ENCODE measurements at regions not wholly inside any gene's neighbourhood (a gene's known extent, or its start where the extent isn't known, plus 50 kb on each side); places are given as distances from the start of the nearest gene placed in this dataset.
"Not testable (repeated sequence)": the region's sequence is repeated elsewhere in the genome, so short reads cannot be mapped to it uniquely, and the experiment has no call there.

DNA sequence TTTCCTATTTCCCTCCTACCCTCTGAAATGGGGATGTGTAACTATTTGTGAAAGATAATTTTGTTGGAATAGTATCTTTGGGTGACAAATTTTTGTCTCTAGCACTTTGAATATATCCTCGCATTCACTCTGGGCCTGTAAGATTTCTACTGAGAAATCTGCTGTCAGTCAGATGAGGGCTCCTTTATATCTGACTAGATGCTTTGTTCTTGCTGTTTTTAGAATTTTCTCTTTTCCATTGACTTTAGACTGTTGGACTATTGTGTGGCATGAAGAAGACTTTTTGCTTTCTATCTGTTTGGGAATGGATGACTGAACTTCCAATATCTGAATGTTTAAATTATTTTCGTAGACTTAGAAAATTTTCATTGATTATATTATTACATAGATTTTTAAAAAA lies 54.2 kb upstream of the GRID2 start:
- DNase-seq (ENCODE audit: low read depth): no peak
- TF ChIP-seq, protein P1, sequence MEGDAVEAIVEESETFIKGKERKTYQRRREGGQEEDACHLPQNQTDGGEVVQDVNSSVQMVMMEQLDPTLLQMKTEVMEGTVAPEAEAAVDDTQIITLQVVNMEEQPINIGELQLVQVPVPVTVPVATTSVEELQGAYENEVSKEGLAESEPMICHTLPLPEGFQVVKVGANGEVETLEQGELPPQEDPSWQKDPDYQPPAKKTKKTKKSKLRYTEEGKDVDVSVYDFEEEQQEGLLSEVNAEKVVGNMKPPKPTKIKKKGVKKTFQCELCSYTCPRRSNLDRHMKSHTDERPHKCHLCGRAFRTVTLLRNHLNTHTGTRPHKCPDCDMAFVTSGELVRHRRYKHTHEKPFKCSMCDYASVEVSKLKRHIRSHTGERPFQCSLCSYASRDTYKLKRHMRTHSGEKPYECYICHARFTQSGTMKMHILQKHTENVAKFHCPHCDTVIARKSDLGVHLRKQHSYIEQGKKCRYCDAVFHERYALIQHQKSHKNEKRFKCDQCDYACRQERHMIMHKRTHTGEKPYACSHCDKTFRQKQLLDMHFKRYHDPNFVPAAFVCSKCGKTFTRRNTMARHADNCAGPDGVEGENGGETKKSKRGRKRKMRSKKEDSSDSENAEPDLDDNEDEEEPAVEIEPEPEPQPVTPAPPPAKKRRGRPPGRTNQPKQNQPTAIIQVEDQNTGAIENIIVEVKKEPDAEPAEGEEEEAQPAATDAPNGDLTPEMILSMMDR (IDR thresholded peaks at IDR 0.05; ENCODE audit: control insufficient read depth, insufficient read depth, low read depth, low read length, missing control alignments): no peak
- H3K4me3 ChIP-seq (ENCODE audit: control insufficient read depth, low read depth, low read length): no peak overlapping the region

DNA sequence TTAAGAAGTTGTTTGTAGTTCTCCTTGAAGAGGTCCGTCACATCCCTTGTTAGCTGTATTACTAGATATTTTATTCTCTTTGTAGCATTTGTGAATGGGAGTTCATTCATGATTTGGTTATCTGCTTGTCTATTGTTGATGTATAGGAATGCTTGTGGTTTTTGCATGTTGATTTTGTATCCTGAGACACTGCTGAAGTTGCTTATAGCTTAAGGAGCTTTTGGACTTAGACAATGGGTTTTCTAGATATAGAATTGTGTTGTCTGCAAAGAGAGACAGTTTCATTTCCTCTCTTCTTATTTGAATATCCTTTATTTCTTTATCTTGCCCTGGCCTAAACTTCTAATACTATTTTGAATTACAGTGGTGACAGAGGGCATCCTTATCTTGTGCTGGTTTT lies 52.1 kb upstream of the GRID2 start:
- no peak overlapping the region for H3K4me3 ChIP-seq (ENCODE audit: control insufficient read depth, low read depth, low read length)
- TF ChIP-seq, protein P1 (IDR thresholded peaks at IDR 0.05; ENCODE audit: control insufficient read depth, insufficient read depth, low read depth, low read length, missing control alignments): no peak
- no peak for DNase-seq (ENCODE audit: low read depth)

DNA sequence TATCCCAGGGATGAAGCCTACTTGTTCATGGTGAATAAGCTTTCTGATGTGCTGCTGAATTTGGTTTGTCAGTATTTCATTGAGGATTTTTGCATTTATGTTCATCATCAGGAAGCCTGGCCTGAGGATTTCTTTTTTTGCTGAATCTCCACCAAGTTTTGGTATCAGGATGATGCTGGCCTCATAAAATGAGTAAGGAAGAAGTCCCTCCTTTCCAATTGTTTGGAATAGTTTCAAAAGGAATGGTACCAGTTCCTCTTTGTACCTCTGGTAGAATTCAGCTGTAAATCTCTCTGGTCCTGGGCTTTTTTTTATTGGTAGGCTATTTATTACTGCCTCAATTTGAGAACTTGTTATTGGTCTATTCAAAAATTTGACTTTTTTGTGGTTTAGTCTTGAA lies 51.4 kb upstream of the GRID2 start:
- DNase-seq (ENCODE audit: low read depth); H3K4me3 ChIP-seq (ENCODE audit: control insufficient read depth, low read depth, low read length): not testable (repeated sequence)

DNA sequence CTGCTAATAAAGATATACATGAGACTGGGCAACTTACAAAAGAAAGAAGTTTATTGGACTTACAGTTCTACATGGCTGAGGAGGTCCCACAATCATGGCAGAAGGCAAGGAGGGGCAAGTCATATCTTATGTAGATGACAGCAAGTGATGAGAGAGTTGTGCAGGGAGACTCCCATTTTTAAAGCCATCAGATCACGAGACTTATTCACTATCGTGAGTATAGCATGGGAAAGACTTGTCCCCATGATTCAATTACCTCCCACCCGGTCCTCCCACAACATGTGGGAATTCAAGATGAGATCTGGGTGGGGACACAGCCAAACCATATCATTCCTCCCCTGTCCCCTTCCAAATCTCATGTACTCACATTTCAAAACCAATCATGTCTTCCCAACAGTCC lies 50.9 kb upstream of the GRID2 start:
- H3K4me3 ChIP-seq (ENCODE audit: control insufficient read depth, low read depth, low read length): no peak overlapping the region
- TF ChIP-seq, protein P1 (IDR thresholded peaks at IDR 0.05; ENCODE audit: control insufficient read depth, insufficient read depth, low read depth, low read length, missing control alignments): no peak
- no peak for DNase-seq (ENCODE audit: low read depth)

DNA sequence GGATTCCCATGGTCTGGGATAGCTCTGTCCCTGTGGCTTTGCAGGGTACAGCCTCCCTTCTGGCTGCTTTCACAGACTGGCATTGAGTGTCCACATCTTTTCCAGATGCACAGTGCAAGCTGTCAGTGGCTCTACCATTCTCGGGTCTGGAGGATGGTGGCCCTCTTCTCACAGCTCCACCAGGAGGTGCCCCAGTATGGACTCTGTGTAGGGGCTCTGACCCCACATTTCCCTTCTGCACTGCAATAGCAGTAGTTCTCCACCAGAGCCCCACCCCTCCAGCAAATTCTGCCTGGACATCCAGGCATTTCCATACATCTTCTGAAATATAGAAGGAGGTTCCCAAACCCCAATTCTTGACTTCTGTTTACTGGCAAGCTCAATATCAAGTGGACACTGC lies 50.2 kb upstream of the GRID2 start:
- DNase-seq (ENCODE audit: low read depth): no peak
- TF ChIP-seq, protein P1 (IDR thresholded peaks at IDR 0.05; ENCODE audit: control insufficient read depth, insufficient read depth, low read depth, low read length, missing control alignments): no peak
- no peak overlapping the region for H3K4me3 ChIP-seq (ENCODE audit: control insufficient read depth, low read depth, low read length)
